HG03064 (cell line): ENCODE measurements at regions not wholly inside any gene's neighbourhood (a gene's known extent, or its start where the extent isn't known, plus 50 kb on each side); places are given as distances from the start of the nearest gene placed in this dataset.

ENCODE experiments used
- ATAC-seq: cut with Tn5 transposase; IDR thresholded peaks from one replicate; pipeline ENCODE4 v1.9.1; 2021; ENCODE audit warnings: low read depth; ENCODE audit not compliant: unreplicated experiment

DNA sequence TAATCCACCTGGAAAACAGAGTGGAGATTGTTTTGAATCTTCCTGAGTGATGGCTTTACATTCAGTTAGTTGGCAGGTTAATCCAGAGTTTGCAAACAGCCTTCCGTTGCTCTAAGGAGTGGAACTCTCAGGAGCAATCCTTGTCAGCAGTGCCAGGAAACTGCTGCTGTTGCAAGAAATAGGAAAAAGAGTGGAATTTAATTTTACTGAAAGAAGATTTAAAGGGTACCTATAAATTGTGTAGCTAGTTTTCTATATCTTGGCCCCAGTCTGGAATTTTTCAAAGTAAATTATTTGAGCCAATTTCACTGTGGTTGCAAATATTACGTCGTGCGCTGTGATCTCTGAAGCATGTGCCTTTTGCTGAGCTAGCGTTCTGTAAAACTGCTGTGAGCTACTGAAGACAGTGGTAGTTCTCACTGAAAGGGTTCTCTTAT lies 55.5 kb upstream of the SLC5A12 start:
- ATAC-seq, result no peak

DNA sequence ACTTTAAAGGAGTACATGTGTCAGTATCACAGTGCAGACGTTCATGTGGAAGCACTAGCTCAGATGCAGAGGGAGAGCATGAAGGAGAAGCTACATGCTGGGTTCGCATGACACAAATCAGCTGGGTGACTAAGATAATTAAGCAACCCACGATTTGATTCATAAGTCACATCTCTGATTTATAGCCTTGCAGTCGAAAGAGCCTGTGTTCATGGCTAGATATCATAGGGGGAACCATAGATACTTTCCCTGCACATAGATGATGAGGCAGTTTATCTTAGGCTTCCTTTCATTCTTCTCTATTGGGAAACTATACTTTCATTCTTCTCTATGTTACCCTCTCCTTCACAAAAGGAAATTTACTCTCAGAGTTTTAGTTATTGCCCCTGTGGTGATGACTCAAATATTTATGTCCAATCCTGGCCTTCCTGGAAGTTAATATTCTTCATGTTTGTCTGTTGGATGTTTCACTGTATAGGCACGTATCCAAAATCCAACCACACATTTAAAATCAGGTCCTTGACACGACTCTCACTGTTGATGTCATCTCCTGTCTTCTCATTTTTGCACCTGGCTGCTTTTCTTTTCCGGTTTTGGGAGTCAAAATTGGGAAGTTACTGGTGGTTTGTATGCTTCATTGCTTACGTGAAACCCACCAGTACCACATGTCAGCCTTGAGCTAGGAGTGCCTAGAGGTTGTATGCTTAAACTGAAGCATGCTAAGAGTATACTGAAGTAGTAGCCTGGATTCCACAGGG lies 56.3 kb upstream of the SLC5A12 start:
- no peak for ATAC-seq

DNA sequence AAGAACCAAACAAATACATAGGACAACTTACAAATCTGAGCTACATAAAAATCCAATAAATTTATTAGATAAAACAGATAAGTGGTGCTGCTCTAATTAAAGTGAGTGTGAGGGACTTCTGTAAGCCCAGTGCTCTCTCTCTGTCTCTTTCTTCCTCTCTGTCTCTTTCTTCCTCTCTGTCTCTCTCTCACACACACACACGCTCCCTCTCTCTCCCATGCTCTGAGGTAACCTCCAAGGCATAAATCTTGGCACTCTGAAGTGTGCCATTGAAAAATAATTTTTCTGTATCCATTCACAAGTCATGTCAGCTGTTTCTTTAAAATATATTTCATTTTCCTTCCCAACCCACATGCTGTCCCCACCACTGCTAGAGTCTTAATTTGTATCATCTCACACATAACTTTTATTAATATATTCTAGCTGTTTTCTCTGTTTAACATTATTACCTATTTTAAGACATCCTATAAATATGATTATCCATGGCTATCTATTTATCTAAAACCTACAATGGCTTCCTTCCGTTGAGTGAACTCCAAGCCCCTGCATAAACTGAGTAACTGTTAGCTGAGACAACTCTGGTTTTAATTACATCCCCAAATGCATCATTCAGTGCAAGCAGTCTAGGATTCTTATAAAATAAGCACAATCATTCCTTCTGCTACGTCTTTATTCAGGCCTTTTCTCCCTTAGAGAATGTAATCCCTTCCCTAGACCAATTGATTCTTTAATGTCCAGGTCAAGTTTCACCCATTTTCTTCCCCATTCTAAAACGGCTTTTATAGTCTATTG lies 57.4 kb upstream of the SLC5A12 start:
- ATAC-seq, result no peak

DNA sequence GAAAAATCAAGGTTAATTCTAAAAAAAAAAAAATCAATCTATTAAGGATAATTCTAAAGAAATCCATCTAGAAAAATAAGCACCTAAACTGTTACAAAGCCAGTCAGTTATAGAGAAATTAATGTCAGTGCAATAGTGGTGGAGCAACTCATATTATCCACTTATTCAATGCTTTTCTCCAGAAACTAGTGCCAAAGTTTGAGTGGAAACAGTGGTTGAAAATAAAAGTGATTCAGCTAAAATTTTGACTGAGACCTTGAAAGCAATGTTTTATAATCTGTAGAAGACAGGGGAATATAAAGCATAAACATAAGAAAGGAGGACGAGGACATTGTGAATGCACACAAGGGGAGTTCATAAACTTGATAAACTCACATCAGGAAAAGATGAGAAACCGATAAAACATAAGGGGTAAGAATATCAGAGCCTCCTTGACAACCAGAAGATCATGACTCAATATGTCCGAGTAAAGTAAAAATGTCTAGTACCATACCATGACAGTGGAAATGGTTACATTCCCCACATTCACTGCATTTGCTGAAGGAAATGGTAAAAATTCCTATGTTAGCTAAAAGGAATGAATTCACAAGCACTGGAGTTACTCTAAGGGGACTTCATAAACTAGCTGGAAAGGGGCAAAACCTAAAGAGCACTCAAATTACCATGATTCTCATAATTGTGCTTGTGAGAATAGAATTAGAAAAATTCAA lies 58.7 kb upstream of the SLC5A12 start:
- no peak for ATAC-seq

DNA sequence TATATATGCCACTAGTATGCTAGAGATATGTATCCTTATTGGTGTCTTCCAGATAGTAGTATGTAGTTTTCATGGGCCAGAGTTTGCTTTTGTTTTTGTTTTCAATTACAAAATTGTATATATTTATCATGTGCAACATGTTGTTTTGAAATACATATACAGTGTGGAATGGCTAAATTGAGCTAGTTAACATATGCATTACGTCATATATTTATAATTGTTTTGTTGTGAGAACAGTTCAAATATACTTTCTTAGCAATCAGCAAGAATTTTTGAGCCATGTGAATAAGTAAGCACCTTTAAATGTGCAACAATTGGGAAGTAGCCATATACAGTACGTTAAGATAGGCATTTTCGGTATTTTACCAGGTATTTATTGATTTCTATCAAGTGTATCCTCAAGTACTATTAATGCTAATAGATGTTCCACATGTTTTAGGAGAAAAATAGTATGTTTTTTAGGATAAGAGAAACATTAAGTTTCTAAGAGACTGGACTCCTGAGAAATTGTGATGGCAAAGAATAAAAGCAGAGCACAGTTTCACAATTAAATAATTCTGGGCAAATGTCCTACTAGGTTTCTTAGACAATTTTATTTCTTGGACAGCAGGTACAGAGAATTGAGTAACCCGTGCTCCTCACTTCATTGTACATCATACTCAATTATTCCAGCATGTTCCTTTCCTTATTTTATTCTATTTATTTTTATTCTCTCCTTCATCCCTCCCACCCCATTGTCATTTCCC lies 60.5 kb upstream of the SLC5A12 start:
- no peak for ATAC-seq

DNA sequence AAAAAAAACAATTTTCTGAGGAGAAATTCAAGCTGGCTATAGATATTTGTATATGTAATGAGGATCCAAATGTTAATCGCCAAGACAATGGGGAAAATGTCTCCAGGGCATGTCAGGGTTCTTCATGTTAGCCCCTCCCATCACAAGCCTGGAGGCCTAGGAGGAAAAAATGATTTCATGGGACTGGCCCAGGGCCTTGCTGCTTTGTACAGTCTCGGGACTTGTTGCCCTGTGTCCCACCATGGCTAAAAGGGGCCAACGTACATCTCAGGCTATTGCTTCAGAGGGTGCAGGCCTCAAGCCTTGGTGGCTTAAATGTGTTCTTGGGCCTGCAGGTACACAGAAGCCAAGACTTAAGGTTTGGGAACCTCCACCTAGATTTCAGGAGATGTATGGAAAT lies 62.1 kb upstream of the SLC5A12 start:
- no peak for ATAC-seq

DNA sequence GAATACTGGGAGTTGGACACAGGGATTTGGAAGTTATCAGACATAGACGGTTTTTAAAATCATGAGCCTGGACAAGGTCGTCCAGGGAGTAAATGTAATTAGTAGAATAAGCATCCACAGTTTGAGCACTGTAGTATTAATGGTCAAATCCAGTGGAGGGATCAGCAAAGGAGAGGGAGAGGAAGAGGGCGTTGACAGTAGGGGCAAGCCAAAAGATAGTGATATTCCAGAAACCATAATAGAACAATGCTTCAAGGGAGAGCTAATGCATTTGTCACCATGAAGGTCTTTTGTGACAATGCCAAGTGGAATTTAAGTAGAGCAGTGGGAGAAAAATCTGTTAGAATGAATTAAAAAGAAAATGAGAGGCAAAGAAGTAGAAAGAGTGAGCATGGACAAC lies 68.9 kb upstream of the SLC5A12 start:
- ATAC-seq, result no peak

DNA sequence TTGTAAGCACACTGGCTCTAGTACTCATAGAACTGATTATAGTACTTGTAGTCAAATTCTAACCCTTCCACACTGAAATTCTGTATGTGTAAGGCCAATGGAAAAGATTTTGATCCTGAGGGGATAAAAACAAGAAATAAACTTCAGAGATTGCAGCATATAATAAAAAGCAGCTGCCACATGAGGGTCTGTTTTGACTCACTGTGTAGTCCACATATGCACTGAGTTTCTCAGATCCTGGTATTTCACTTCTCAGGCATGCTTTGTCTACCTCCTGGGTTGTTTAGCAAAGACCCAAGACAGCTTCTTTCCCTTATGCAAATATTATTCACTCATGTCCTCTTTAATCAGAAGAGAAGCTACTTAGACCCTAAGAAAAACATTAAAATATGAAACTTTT lies 71.1 kb upstream of the SLC5A12 start:
- ATAC-seq, result no peak

DNA sequence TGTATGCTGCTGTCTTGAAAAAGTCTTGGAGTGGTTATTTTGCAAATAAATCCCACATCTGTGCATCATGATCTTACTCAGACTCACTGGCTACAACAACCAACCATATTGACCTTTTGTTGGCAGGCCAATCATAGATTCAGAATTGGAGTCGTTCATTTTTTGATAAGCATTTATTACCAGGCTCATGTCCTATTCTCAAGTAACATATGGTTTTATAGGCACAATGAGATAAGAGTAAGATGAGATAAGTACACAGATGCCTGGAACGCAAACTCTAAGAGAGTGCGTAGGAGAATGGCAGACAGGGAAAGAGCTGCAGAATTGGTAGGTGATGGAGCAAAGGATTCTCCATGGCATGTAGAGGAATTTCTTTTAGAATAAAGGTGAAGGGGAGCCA lies 71.6 kb upstream of the SLC5A12 start:
- ATAC-seq, result no peak

DNA sequence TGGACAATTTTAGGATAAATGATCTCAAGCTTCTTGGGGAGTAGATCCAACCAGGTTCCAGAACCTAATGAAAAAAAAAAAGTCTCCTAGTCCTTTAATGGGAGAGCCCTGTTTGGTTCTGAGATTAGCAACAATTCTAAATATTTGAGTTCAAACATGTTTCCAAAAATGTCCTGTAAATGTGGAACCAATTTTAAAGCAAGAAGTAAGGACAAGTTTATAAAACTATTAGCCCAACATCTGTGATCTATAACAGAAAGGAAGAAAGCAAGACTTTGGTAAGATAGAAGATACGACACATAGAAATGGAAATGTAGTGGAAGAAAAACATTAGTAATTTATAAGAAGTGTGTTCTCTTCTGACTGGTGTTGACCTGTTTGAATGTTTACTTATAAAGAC lies 79.7 kb upstream of the SLC5A12 start:
- ATAC-seq, result no peak

DNA sequence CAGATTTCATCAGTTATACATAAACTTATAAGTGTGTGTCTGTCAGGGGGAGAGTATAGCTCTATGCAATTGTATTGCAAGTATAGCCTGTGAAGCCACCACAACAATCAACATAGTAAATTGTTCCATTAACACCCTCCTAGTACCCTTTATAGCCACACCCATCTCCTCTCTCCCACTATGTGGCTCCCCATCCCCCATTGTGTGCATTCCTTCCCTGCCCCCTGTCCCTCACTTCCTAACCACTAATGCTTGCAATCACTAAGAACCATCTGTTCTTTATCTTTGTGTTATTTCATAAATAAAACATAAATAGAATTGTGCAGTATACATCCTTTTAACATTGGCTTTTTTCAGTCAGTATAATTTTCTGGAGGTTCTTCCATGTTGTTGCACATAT lies 83.1 kb upstream of the SLC5A12 start:
- no peak for ATAC-seq

DNA sequence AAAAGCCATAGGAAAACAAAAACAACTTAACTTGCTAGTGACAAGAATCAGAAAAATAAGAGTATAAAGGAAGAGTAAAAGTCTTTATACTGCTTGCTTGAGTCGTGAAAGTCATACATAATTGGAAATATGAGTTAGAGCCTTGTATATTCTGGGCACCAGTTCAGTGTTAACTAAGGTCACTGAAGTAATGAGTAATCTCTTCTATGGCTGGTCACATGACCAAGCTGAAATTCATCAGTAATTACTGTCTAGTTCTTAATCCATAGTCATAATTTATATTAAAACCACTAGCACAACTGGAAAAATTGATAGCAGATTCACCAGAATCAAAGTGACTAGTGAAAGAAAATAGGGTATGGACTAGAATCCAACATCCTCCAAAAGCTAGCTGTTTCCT lies 84.4 kb upstream of the SLC5A12 start:
- ATAC-seq, result no peak

DNA sequence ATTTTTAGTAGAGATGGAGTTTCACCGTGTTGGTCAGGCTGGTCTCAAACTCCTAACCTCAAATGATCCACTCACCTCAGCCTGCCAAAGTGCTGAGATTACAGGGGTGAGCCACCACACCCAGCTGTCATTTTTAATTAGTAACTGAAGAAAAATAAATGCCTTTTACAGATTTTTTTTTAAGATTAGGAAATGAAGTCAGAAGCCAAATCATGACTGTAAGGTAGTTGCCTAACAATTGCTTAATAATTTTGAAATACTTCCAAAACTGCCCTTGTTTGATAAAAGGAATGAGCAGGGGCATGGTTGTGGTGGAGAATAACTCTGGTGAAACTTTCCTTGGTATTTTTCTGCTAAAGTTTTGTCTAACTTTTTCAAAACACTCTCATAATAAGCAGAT lies 98.9 kb upstream of the SLC5A12 start:
- no peak for ATAC-seq

DNA sequence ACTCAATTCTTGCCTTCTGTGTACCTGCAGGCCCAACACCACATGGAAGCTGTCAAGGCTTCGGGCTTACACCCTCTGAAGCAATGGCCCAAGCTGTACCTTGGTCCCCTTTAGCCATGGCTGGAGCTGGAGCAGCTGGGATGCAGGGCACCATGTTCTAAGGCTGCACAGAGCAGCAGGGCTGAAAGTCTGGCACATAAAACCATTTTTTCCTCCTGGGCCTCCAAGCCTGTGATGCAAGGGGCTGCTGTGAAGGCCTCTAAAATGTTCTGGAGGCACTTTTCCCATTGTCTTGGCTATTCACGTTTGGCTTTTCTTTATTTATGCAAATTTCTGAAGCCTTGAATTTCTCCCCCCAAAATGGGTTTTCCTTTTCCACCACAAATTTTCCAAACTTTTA lies 102.1 kb upstream of the SLC5A12 start:
- no peak for ATAC-seq

DNA sequence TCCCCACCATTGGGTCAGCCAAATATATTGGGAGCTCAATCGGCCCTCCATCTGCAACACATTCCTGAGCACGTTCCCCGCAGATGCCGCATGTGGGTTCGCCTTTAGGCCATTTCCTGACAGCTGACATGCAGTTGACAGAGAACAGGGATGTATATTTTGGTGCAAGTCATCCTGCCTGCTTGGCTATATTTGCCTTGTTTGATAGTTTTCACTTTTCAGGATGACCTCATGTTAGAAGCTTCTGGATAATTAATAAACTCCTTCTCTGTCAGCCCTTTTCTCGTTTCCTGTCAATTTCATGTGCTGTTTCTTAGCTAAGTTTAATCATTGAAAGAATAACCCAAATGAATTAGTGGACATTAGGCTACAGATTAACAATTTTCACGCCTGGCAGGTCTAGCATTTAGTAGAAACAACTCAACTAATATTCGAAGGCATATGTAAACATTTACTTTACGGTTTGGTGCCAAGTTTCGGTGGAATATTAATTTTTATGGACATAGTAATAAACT lies 105.8 kb upstream of the SLC5A12 start:
- ATAC-seq, result no peak

DNA sequence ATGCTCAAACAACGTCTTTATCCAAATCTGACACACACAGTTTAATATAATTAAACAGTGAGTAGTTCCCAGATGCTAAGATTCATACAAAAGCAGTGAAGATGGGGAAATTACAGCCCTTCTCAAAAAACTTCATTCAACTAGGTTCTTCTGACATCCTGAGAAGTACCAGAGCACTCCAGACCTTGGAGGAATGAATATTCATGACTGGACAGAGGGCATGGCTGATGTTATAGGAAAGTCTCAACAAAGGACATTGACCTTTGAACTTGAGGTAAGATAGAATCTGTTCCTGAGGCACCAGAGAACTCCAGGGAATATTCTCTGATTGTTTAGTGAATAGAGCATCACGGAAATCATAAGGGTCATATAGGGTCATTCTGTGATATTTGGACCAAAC lies 106.4 kb upstream of the SLC5A12 start:
- ATAC-seq, result no peak

DNA sequence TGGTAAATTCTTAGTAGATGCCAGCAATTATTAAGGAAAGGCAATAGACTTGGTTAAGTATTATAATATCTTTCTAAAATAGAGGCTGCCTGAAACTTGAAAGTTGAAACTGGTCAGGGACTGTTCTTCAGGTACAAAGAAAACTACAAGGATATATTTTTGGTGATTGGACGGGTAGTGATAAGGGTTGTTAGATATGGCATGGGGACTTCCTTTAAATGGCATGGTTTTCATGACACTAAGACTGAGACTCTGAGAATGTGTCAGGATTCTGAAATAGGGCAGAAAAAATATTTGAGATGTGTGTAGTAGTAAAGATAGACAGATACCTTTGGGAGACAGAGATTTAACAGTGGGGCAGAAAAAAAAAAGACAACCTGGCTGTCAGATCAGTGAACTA lies 108.4 kb upstream of the SLC5A12 start:
- ATAC-seq, result no peak

DNA sequence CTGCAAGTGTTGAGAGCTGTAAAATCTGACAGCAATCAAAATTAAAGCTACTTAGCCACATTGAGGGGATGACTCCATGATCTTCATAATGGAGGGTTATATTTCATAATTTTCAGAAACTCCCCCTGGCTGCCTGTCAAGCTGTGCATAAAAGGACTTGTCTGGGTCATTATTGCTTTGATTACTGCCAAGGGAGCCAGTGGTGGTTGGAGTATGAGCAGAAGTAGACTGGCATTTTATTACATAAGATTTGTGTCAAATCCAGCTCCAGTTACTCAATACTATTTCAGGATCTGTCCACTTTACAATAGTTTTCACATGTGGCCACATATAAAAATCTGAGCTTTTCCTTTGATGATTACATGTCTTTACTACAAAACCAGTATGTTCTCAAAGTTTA lies 108.9 kb upstream of the SLC5A12 start:
- ATAC-seq, result no peak

DNA sequence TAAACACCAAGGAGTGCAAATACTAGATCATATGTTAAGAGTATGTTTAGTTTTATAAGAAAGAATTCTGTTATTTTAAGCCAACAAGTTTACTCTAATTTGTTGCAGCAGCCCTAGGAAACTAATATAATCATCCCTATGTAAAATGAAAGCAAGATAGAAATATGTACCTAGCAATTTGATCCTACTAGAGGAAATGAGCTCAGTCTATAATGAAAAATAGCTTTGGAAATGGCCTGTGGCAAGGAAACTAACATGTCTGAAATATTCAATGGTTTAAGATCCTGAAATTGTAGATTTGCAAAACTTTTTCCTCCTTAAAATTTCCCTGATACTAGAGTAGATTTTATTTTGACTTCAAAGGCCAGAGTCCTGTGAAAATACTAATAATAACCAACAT lies 112.7 kb upstream of the SLC5A12 start:
- no peak for ATAC-seq

DNA sequence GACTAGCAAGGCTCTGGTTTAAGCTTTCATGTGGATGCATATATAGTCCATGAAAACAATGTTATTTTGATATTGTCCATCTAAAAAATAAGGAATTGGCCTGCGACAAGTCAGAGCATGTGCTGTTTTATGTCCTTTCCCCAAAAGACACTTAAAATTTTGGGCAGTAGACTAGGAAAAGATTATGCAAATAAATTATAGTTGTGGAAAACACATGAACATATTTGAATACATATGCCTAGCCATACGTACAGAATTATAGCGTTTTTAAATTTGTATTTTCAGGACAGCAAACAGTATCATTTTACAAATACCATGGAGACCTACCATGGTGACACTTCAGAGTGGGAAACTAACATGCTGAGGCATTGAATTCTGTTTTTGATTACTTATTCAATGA lies 113.8 kb upstream of the SLC5A12 start:
- ATAC-seq, result no peak

DNA sequence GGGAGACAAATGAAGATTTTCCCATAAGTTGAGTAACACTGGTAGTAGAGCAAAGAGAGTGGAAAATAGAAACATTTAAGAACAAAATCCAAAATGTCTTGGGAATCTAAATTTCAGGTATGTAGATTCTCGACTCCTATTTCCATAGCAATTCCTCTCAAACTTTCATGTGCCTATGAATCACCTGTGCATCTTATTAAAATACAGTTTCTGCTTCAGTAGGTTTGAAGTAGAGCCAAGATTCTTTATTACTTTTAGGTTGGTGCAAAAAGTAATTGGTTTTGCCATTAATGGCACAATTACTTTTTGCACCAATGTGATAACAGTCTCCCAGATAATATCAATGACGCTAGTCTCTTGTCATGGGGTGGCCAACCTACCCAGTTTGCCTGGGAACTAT lies 115.3 kb upstream of the SLC5A12 start:
- ATAC-seq, result no peak
